Endothelial cell of umbilical vein (primary cell): ENCODE measurements at regions not wholly inside any gene's neighbourhood (a gene's known extent, or its start where the extent isn't known, plus 50 kb on each side); places are given as distances from the start of the nearest gene placed in this dataset.

ENCODE experiments used
- BruUV-seq: library from RNA; stranded (reverse); fragments of 400-500 nt; replicated peaks from 2 replicates; lab custom pipeline; 2021; lab: Mats Ljungman, UMichigan
- CTCF ChIA-PET: fragments of 300-600, 350-600 bp; sonication (Branson Sonifier 250); formaldehyde crosslinking; loops from one replicate; lab custom pipeline; 2021; ENCODE audit warnings: antibody characterized with exemption, inconsistent platforms; lab: Charles Lee
- POLR2A ChIA-PET: fragments of 300-600, 350-600 bp; sonication (Branson Sonifier 250); formaldehyde crosslinking; loops from one replicate; lab custom pipeline; 2021; ENCODE audit warnings: antibody characterized with exemption, inconsistent platforms; lab: Charles Lee
- DNase-seq: peaks from one replicate; pipeline ENCODE4 v3.0.0-alpha.2; 2011; ENCODE audit warnings: low read depth, low spot score
- FAIRE-seq: peaks from 2 replicates; lab custom pipeline; 2011; peaks lifted over from hg19 to GRCh38; lab: Jason Lieb, UNC
- H2AFZ ChIP-seq: 2 replicates; pipeline ENCODE4 v1.6.0; 2012; ENCODE audit warnings: low read depth, low read length, control low read depth, inconsistent platforms
- H3K27ac ChIP-seq: 2 replicates; pipeline ENCODE4 v1.5.1; 2011; ENCODE audit warnings: low read depth, mild to moderate bottlenecking, control low read depth, low read length, moderate library complexity; ENCODE audit not compliant: insufficient read depth
- H3K27me3 ChIP-seq, 2 experiments: 2 replicates each; pipeline versions ENCODE4 v1.6.0 to v1.6.1; 2011; ENCODE audit warnings: low read length in 2 of 2, mixed read lengths in 1 of 2; ENCODE audit not compliant: control insufficient read depth in 2 of 2, insufficient read depth in 2 of 2
- H3K36me3 ChIP-seq, 2 experiments: 2 replicates in 1 of 2; 3 replicates in 1 of 2; pipeline ENCODE4 v1.5.1; 2011; ENCODE audit warnings: low read length in 2 of 2, mild to moderate bottlenecking in 1 of 2, moderate library complexity in 1 of 2; ENCODE audit not compliant: control insufficient read depth in 2 of 2, insufficient read depth in 2 of 2; ENCODE audit errors: extremely low read depth in 1 of 2
- H3K4me1 ChIP-seq: 3 replicates; pipeline ENCODE4 v1.5.1; 2011; ENCODE audit warnings: mild to moderate bottlenecking, low read length; ENCODE audit not compliant: control insufficient read depth, insufficient read depth; ENCODE audit errors: extremely low read depth
- H3K4me2 ChIP-seq: 2 replicates; pipeline ENCODE4 v1.6.1; 2011; ENCODE audit warnings: low read length, control low read depth, mixed read lengths; ENCODE audit not compliant: insufficient read depth
- H3K4me3 ChIP-seq, 3 experiments: fragments of 200-600 bp in 1 of 3; sonication (generic), shearing (Covaris generic) in 1 of 3; replicated peaks in 1 of 3; 2 replicates each; pipeline ENCODE4 v1.5.1; 2011 to 2016; ENCODE audit warnings: control low read depth in 3 of 3, low read length in 3 of 3, mild to moderate bottlenecking in 2 of 3, inconsistent platforms in 1 of 3, low read depth in 1 of 3, moderate library complexity in 1 of 3; ENCODE audit not compliant: insufficient read depth in 1 of 3
- H3K79me2 ChIP-seq: 2 replicates; pipeline ENCODE4 v1.6.0; 2012; ENCODE audit warnings: low read length, inconsistent platforms; ENCODE audit not compliant: control insufficient read depth, insufficient read depth
- H3K9ac ChIP-seq: replicated peaks from 2 replicates; pipeline ENCODE3; 2011; ENCODE audit warnings: low read length, control low read depth; ENCODE audit not compliant: insufficient read depth; ENCODE audit errors: extremely low read depth
- H3K9me1 ChIP-seq: replicated peaks from 3 replicates; pipeline ENCODE4 v1.6.0; 2011; ENCODE audit warnings: mild to moderate bottlenecking, low read length; ENCODE audit not compliant: control insufficient read depth, insufficient read depth; ENCODE audit errors: extremely low read depth
- H3K9me3 ChIP-seq: replicated peaks from 2 replicates; pipeline ENCODE4 v1.5.1; 2012; ENCODE audit warnings: low read length, inconsistent platforms; ENCODE audit not compliant: control insufficient read depth, insufficient read depth
- H4K20me1 ChIP-seq: replicated peaks from 2 replicates; pipeline ENCODE3; 2011; ENCODE audit warnings: mild to moderate bottlenecking, low read length; ENCODE audit not compliant: control insufficient read depth, insufficient read depth; ENCODE audit errors: extremely low read depth
- EZH2 ChIP-seq: IDR thresholded peaks from 2 replicates; pipeline ENCODE4 v1.6.1; 2012; ENCODE audit warnings: borderline replicate concordance, low read depth, mild to moderate bottlenecking, moderate library complexity, low read length, inconsistent platforms; ENCODE audit not compliant: severe bottlenecking
- FOS ChIP-seq: IDR thresholded peaks from 2 replicates; pipeline ENCODE4 v1.6.1; 2011; ENCODE audit warnings: mild to moderate bottlenecking, low read length, moderate library complexity, borderline replicate concordance; ENCODE audit not compliant: insufficient read depth
- GATA2 ChIP-seq: IDR thresholded peaks from 2 replicates; pipeline ENCODE4 v1.7.0; 2011; ENCODE audit warnings: low read depth, mild to moderate bottlenecking, moderate library complexity, mixed read lengths, low read length; ENCODE audit not compliant: insufficient read length, insufficient read depth
- JUN ChIP-seq: IDR thresholded peaks from 2 replicates; pipeline ENCODE4 v1.6.1; 2011; ENCODE audit warnings: borderline replicate concordance, low read depth; ENCODE audit not compliant: insufficient read length, insufficient read depth
- MYC ChIP-seq: IDR thresholded peaks from one replicate; pipeline ENCODE4 v1.6.1; 2011; ENCODE audit warnings: mild to moderate bottlenecking, low read depth, low read length
- POLR2A ChIP-seq: IDR thresholded peaks from 2 replicates; pipeline ENCODE4 v1.6.1; 2012; ENCODE audit warnings: low read depth, mild to moderate bottlenecking, control low read depth, low read length
- POLR2AphosphoS5 ChIP-seq: IDR thresholded peaks from 2 replicates; pipeline ENCODE4 v1.6.1; 2012; ENCODE audit warnings: low read depth, mild to moderate bottlenecking, control low read depth, low read length, moderate library complexity; ENCODE audit not compliant: insufficient read depth
- dilution Hi-C: fragments of 300-500 bp; cut with MboI; formaldehyde crosslinking; loops from one replicate; pipeline ENCODE4 v1.15.0; 2019; ENCODE audit warnings: low sequenced_read_pairs; ENCODE audit not compliant: extremely low pct_ligation_motif_present
- intact Hi-C: fragments of 100-400 bp; cut with micrococcal nuclease; formaldehyde crosslinking; loops from one replicate; pipeline ENCODE4 v1.10.0; 2022
- TF ChIP-seq, protein P1 (sequence below), 2 donors: IDR thresholded peaks; 1 replicate in 1 of 2; 2 replicates in 1 of 2; pipeline ENCODE4 v1.5.1; 2011; ENCODE audit warnings: low read length in 2 of 2, mild to moderate bottlenecking in 2 of 2, moderate library complexity in 2 of 2, control low read depth in 1 of 2, inconsistent platforms in 1 of 2, low read depth in 1 of 2; ENCODE audit not compliant: insufficient read depth in 1 of 2; ENCODE audit errors: extremely low read depth in 1 of 2
- TF ChIP-seq, protein P2 (sequence below): IDR thresholded peaks from 2 replicates; pipeline ENCODE4 v1.6.1; 2011; ENCODE audit not compliant: insufficient read depth, insufficient read length

DNA sequence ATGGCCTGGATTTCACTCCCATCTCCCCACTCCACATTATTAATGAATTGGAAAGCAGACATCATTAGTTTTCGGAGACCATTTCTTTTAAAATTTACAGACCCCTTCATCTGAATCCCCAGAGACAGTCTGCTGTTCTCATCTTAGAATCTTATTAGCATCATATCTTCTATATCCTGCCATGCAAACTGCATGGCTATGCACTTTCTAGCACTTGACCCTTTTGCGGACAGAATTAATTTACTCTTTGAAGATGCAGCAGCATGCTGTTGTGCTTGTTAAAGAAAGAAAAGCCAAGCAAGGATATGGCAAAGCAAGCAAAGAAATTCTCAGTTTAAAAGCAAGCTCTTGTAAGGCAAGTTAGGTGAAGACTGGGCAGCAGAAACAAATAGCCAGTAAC, 201.2 kb upstream of the PMFBP1 start:
- intact Hi-C loops (loop anchor here (10.0 kb wide), 1 partner anchor 392 kb away; no protein-coding TSS in a partner anchor), dilution Hi-C loops (no loop called here)
- TF ChIP-seq GATA2: no peak
- no peak for TF ChIP-seq FOS
- no peak for TF ChIP-seq JUN
- TF ChIP-seq, protein P1, sequence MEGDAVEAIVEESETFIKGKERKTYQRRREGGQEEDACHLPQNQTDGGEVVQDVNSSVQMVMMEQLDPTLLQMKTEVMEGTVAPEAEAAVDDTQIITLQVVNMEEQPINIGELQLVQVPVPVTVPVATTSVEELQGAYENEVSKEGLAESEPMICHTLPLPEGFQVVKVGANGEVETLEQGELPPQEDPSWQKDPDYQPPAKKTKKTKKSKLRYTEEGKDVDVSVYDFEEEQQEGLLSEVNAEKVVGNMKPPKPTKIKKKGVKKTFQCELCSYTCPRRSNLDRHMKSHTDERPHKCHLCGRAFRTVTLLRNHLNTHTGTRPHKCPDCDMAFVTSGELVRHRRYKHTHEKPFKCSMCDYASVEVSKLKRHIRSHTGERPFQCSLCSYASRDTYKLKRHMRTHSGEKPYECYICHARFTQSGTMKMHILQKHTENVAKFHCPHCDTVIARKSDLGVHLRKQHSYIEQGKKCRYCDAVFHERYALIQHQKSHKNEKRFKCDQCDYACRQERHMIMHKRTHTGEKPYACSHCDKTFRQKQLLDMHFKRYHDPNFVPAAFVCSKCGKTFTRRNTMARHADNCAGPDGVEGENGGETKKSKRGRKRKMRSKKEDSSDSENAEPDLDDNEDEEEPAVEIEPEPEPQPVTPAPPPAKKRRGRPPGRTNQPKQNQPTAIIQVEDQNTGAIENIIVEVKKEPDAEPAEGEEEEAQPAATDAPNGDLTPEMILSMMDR (IDR thresholded peaks at IDR 0.05; ENCODE audit: extremely low read depth in 1 of 2, insufficient read depth in 1 of 2, low read depth in 1 of 2, low read length in 2 of 2): no peak
- no peak for TF ChIP-seq MYC
- TF ChIP-seq POLR2A: no peak
- no peak for TF ChIP-seq POLR2AphosphoS5
- no peak for TF ChIP-seq EZH2
- TF ChIP-seq, protein P2, sequence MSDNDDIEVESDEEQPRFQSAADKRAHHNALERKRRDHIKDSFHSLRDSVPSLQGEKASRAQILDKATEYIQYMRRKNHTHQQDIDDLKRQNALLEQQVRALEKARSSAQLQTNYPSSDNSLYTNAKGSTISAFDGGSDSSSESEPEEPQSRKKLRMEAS: no peak
- no peak overlapping the region for H2AFZ ChIP-seq
- DNase-seq: no peak
- H4K20me1 ChIP-seq: no peaks in the 10 kb centered on the region
- no peak overlapping the region for H3K4me2 ChIP-seq
- peaks cover 21% of the 10 kb centered on the region for H3K4me1 ChIP-seq
- POLR2A ChIA-PET: no interaction called here
- no peak overlapping the region for H3K4me3 ChIP-seq
- no peaks in the 10 kb centered on the region for H3K9me1 ChIP-seq
- CTCF ChIA-PET: interaction anchor here (3.3 kb wide), 1 partner anchor 27 kb away, joined by 25 read pairs; no protein-coding TSS in a partner anchor
- H3K27ac ChIP-seq: no peak overlapping the region
- H3K9me3 ChIP-seq: no peaks in the 10 kb centered on the region
- no peak for FAIRE-seq
- no peaks in the 10 kb centered on the region for H3K36me3 ChIP-seq
- no peaks in the 10 kb centered on the region for H3K27me3 ChIP-seq
- H3K79me2 ChIP-seq: no peaks in the 10 kb centered on the region
- BruUV-seq: no TSS peak
- H3K9ac ChIP-seq: no peak overlapping the region
